AG09319 (cell line): ENCODE measurements at regions not wholly inside any gene's neighbourhood (a gene's known extent, or its start where the extent isn't known, plus 50 kb on each side); places are given as distances from the start of the nearest gene placed in this dataset.
"Not testable (repeated sequence)": the region's sequence is repeated elsewhere in the genome, so short reads cannot be mapped to it uniquely, and the experiment has no call there.

Experiments
- DNase-seq: peaks from one replicate; pipeline ENCODE4 v3.0.0-alpha.2; 2010; ENCODE audit warnings: low read depth; ENCODE audit errors: extremely low read depth
- TF ChIP-seq, protein P1 (sequence below): IDR thresholded peaks from 2 replicates; pipeline ENCODE4 v1.5.1; 2011; ENCODE audit warnings: low read depth, mild to moderate bottlenecking, inconsistent platforms, low read length, moderate library complexity

DNA sequence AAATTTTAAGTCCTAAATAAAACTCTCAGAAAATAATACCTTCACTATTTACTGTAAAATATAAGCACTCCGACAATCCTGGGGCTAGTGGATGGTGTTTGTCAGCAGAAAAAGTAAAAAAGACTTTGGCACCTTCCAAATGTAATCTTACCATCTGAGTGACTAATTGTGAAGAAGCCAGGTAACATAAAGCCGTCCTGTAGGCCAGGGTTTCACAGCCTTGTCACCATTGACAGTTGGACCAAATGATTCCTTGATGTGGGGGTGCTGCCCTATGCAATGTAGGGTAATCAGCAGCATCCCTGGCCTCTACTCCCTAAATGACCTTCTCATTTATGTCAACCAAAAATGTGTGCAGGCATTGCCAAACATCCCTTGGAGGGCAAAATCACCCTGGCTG is 87.2 kb downstream of the CAPZA3 start:
- TF ChIP-seq, protein P1, sequence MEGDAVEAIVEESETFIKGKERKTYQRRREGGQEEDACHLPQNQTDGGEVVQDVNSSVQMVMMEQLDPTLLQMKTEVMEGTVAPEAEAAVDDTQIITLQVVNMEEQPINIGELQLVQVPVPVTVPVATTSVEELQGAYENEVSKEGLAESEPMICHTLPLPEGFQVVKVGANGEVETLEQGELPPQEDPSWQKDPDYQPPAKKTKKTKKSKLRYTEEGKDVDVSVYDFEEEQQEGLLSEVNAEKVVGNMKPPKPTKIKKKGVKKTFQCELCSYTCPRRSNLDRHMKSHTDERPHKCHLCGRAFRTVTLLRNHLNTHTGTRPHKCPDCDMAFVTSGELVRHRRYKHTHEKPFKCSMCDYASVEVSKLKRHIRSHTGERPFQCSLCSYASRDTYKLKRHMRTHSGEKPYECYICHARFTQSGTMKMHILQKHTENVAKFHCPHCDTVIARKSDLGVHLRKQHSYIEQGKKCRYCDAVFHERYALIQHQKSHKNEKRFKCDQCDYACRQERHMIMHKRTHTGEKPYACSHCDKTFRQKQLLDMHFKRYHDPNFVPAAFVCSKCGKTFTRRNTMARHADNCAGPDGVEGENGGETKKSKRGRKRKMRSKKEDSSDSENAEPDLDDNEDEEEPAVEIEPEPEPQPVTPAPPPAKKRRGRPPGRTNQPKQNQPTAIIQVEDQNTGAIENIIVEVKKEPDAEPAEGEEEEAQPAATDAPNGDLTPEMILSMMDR, result no peak
- DNase-seq, result no peak

- DNase-seq, result no peak
- TF ChIP-seq, protein P1, result no peak
Measured at GRCh38 chr12:18827913-18828312, 90.0 kb downstream of the CAPZA3 start.

- TF ChIP-seq, protein P1, result no peak
- DNase-seq, result no peak
Measured at GRCh38 chr12:18828483-18828882, 90.6 kb downstream of the CAPZA3 start.

- DNase-seq, result no peak
- TF ChIP-seq, protein P1, result no peak
Measured at GRCh38 chr12:18828987-18829386, 91.1 kb downstream of the CAPZA3 start.

DNA sequence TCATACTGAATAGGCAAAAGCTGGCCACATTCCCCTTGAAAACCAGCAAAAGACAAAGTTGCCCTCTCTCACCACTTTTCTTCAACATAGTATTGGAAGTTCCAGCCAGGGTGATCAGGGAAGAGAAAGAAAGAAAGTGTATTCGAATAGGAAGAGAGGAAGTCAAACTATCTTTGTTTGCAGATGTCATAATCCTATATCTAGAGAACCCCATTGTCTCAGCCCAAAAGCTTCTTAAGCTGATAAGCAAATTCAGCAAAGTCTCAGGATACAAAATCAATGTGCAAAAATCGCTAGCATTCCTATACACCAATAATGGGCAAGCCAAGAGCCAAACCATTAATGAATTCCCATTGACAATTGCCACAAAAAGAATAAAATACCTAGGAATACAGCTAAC is 95.0 kb downstream of the CAPZA3 start:
- DNase-seq, result not testable (repeated sequence)

- TF ChIP-seq, protein P1, result no peak
- no peak for DNase-seq
Measured at GRCh38 chr12:18837025-18837424, 99.1 kb downstream of the CAPZA3 start.

- DNase-seq, result no peak
- TF ChIP-seq, protein P1, result no peak
Measured at GRCh38 chr12:18837505-18837904, 99.6 kb downstream of the CAPZA3 start.

GRCh38 chr12:18840997-18841396 is 103.1 kb downstream of the CAPZA3 start:
- not testable (repeated sequence) for DNase-seq

- TF ChIP-seq, protein P1, result no peak
- no peak for DNase-seq
Measured at GRCh38 chr12:18849080-18849479, 111.2 kb downstream of the CAPZA3 start.
